ENCODE measurements at regions not wholly inside any gene's neighbourhood (a gene's known extent, or its start where the extent isn't known, plus 50 kb on each side); places are given as distances from the start of the nearest gene placed in this dataset.

DNA sequence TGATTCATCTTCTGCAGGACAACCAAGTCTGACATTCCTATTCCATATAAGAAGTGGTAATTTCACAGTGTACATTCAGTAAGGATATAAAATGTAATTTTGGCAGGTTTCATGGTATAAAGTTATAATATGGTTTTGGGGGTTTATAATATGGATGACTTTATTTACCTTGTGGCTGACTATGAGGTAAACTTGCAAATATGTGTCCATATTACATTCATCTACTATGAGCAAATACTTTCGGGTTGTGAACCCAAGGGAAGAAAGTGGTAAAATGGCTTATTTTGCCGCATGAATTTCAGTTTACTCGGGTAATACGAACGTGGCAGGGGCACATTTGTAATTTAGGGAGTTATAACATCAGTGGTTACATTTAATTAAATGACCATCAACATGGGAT lies 86.7 kb upstream of the TNFSF11 start:
- Histone ChIP-seq H4K5ac (ENCODE audit: insufficient read length, low read depth, low read length) (no peak overlapping the region), H2BK15ac (ENCODE audit: low read length) (no peak overlapping the region), H4K20me1 (replicated peaks in 1 of 2; ENCODE audit: control insufficient read depth in 1 of 2, insufficient read depth in 2 of 2, low read length in 2 of 2) (no peaks in the 10 kb centered on the region), H3K27me3 (replicated peaks in 1 of 4; ENCODE audit: control insufficient read depth in 3 of 4, extremely low read depth in 1 of 4, insufficient read depth in 3 of 4, low read length in 3 of 4) (no peaks in the 10 kb centered on the region), H2BK5ac (ENCODE audit: low read depth, low read length) (no peak overlapping the region), H3K79me1 (ENCODE audit: low read depth, low read length) (no peaks in the 10 kb centered on the region), H2BK120ac (replicated peaks; ENCODE audit: low read depth, low read length) (no peak overlapping the region), H3K14ac (ENCODE audit: insufficient read length) (no peak overlapping the region), H2BK12ac (ENCODE audit: low read depth, low read length) (no peak overlapping the region), H3K23ac (ENCODE audit: insufficient read length) (no peak overlapping the region), H4K8ac (ENCODE audit: extremely low read depth, insufficient read depth, low read length) (no peak overlapping the region), H3K9me3 (ENCODE audit: insufficient read depth in 2 of 2, low read depth in 1 of 2, low read length in 1 of 2) (no peaks in the 10 kb centered on the region), H3K27ac (ENCODE audit: low read depth, low read length) (no peak overlapping the region), H3K23me2 (ENCODE audit: low read depth, low read length) (no peaks in the 10 kb centered on the region), H3K4me2 (ENCODE audit: insufficient read depth in 1 of 2, low read depth in 2 of 2, low read length in 2 of 2) (no peak overlapping the region), H4K91ac (replicated peaks; ENCODE audit: insufficient read length, low read length) (no peak overlapping the region), H3K4ac (replicated peaks; ENCODE audit: insufficient read length, low read depth, low read length) (no peak overlapping the region), H3K36me3 (ENCODE audit: control insufficient read depth in 2 of 4, insufficient read depth in 4 of 4, low read length in 3 of 4) (no peaks in the 10 kb centered on the region), H3K18ac (ENCODE audit: extremely low read depth, low read length) (no peak overlapping the region), H2BK20ac (ENCODE audit: low read length) (no peak overlapping the region), H3K79me2 (ENCODE audit: control insufficient read depth in 1 of 2, insufficient read depth in 2 of 2, low read length in 2 of 2) (no peaks in the 10 kb centered on the region), H2AFZ (ENCODE audit: low read length) (no peak overlapping the region), H3K4me1 (replicated peaks in 1 of 4; ENCODE audit: control insufficient read depth in 3 of 4, insufficient read depth in 4 of 4, low read length in 3 of 4) (no peaks in the 10 kb centered on the region), H3K4me3 (ENCODE audit: extremely low read depth in 1 of 4, insufficient read depth in 2 of 4, low read depth in 3 of 4, low read length in 4 of 4) (no peak overlapping the region), H3K56ac (replicated peaks; ENCODE audit: insufficient read length, low read depth, low read length) (no peak overlapping the region), H3K9ac (replicated peaks in 1 of 4; ENCODE audit: extremely low read depth in 1 of 4, low read depth in 3 of 4, low read length in 3 of 4) (no peak overlapping the region), H2AK5ac (ENCODE audit: low read depth, low read length) (no peak overlapping the region)
- TF ChIP-seq TAF7 (optimal IDR thresholded peaks at IDR 0.05; ENCODE audit: borderline replicate concordance, low read depth, low read length): no peak
- FAIRE-seq: no peak
- 95% methylated on average over 5 of the region's 5 CpGs; no CpG with 5 or more reads in 1 of the 2 experiments for WGBS, 2 experiments (ENCODE audit: extremely low coverage in 1 of 2, insufficient coverage in 1 of 2, insufficient read length in 1 of 2, insufficient replicate concordance in 2 of 2, low coverage in 1 of 2, low lambda C conversion rate in 2 of 2, missing lambda C conversion rate in 1 of 2)
- no peak for DNase-seq (ENCODE audit: low read depth in 1 of 2, low spot score in 2 of 2)
- ChIA-PET CTCF (ENCODE audit: partially characterized antibody) (no interaction called here), POLR2A (ENCODE audit: partially characterized antibody) (no interaction called here)

Data from H1 (cell line).